GM19455 (cell line): ENCODE measurements at regions not wholly inside any gene's neighbourhood (a gene's known extent, or its start where the extent isn't known, plus 50 kb on each side); places are given as distances from the start of the nearest gene placed in this dataset.
"Not testable (repeated sequence)": the region's sequence is repeated elsewhere in the genome, so short reads cannot be mapped to it uniquely, and the experiment has no call there.

Experiments
- ATAC-seq: cut with Tn5 transposase; IDR thresholded peaks from one replicate; pipeline ENCODE4 v1.9.1; 2021; ENCODE audit not compliant: unreplicated experiment

- no peak for ATAC-seq
Observed at GRCh38 chr1:234769284-234769985, 159.5 kb upstream of the IRF2BP2 start.

GRCh38 chr1:234768569-234769283 is 158.7 kb upstream of the IRF2BP2 start:
- ATAC-seq, result no peak

GRCh38 chr1:234768171-234768568 is 158.2 kb upstream of the IRF2BP2 start:
- ATAC-seq, result no peak

- no peak for ATAC-seq
Observed at GRCh38 chr1:234765672-234766071, 155.7 kb upstream of the IRF2BP2 start.

- ATAC-seq, result no peak
Observed at GRCh38 chr1:234765181-234765580, 155.2 kb upstream of the IRF2BP2 start.

- ATAC-seq, result no peak
Observed at GRCh38 chr1:234763910-234764309, 153.9 kb upstream of the IRF2BP2 start.

- ATAC-seq, result no peak
Observed at GRCh38 chr1:234763367-234763766, 153.4 kb upstream of the IRF2BP2 start.

GRCh38 chr1:234762127-234762526 is 152.1 kb upstream of the IRF2BP2 start:
- not testable (repeated sequence) for ATAC-seq

GRCh38 chr1:234760303-234760723 is 150.3 kb upstream of the IRF2BP2 start:
- ATAC-seq, result no peak

GRCh38 chr1:234759888-234760287 is 149.9 kb upstream of the IRF2BP2 start:
- no peak for ATAC-seq

GRCh38 chr1:234758851-234759250 is 148.9 kb upstream of the IRF2BP2 start:
- ATAC-seq, result no peak

GRCh38 chr1:234756857-234757256 is 146.9 kb upstream of the IRF2BP2 start:
- ATAC-seq, result no peak

GRCh38 chr1:234756066-234756774 is 146.2 kb upstream of the IRF2BP2 start:
- ATAC-seq, result no peak

- ATAC-seq, result no peak
Observed at GRCh38 chr1:234755449-234755863, 145.5 kb upstream of the IRF2BP2 start.

- no peak for ATAC-seq
Observed at GRCh38 chr1:234753979-234754378, 144.0 kb upstream of the IRF2BP2 start.

- ATAC-seq, result no peak
Observed at GRCh38 chr1:234752927-234753326, 142.9 kb upstream of the IRF2BP2 start.

- ATAC-seq, result no peak
Observed at GRCh38 chr1:234751678-234752077, 141.7 kb upstream of the IRF2BP2 start.

GRCh38 chr1:234750922-234751627 is 141.1 kb upstream of the IRF2BP2 start:
- no peak for ATAC-seq

- ATAC-seq, result no peak
Observed at GRCh38 chr1:234748713-234749112, 138.7 kb upstream of the IRF2BP2 start.

- no peak for ATAC-seq
Observed at GRCh38 chr1:234748066-234748465, 138.1 kb upstream of the IRF2BP2 start.

GRCh38 chr1:234746798-234747196 is 136.8 kb upstream of the IRF2BP2 start:
- no peak for ATAC-seq
